22Rv1 (cell line): ENCODE measurements at regions not wholly inside any gene's neighbourhood (a gene's known extent, or its start where the extent isn't known, plus 50 kb on each side); places are given as distances from the start of the nearest gene placed in this dataset.

ENCODE experiments used
- H3K27ac ChIP-seq: fragments of 450-650 bp; 2 replicates; pipeline ENCODE4 v1.5.1; 2017
- CTCF ChIP-seq: fragments of 450-650 bp; IDR thresholded peaks from 2 replicates; pipeline ENCODE4 v1.5.1; 2017; ENCODE audit warnings: mild to moderate bottlenecking
- ZFX ChIP-seq: fragments of 450-650 bp; IDR thresholded peaks from 2 replicates; pipeline ENCODE4 v1.6.1; 2017; ENCODE audit warnings: antibody characterized with exemption, borderline replicate concordance

DNA sequence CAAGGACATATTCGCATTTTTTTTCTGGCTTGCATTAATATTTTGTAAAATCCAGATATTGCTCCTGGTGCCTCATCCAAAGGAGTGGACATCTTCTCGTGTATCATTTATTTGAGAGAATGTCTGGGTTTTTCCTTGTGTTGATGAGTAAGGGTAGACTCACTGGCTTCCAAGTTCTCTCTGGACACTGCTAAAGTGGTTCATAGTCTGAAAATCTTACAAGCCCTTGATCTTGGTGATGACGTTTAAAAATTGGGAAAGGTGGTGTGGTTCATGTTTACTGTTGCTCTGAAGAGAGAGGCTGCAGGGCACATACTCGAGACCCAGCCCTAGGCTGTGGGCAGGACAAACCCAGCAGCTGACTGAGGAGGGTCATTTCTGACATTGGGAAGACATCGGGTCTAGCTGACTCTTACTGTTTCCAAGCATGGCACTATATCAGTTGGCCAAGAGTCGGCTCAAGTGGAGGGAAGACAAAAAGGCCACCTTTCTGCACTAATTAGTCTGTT, 296.2 kb downstream of the LMX1A start:
- no peak for TF ChIP-seq CTCF
- no peak for TF ChIP-seq ZFX
- H3K27ac ChIP-seq = no peak overlapping the region

DNA sequence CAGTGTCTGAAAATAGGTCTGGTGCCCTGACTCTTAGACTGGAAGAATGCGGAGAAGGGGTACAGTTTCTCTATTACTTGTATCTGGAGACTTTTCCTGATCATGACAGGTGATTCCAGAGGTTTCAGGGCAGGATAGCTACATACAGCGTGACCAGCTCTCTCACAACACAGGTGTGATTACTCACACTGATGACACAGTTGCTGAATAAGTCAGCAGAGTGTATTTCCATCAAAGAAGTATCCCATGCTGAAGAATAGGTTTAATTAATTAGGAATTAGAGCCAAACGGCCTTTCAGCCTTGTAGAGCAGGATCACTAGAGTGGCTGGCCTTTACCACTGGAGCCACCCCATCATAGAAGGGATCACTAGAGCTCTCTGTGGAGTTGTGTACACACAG, 298.6 kb downstream of the LMX1A start:
- TF ChIP-seq ZFX = no peak
- TF ChIP-seq CTCF = no peak
- H3K27ac ChIP-seq = no peak overlapping the region

DNA sequence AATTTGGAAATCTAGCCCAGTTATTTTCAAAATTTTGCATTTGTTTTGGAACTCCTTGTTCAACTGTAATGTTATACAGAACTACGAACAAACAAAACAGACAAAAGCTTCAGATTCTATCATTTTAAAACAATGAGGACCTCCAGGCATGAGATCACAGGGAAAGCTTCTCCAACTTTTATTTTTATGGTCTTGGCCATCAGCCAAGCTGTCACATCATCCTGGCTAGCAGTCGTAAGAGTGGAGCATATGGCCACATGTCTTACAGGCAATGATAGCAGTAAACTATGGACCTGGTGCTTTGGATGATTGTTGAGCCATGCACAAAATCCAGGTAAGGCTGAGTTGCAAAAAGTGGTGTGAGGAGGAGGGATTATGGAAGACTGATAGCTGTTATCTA, 299.6 kb downstream of the LMX1A start:
- TF ChIP-seq ZFX = no peak
- TF ChIP-seq CTCF = no peak
- H3K27ac ChIP-seq = no peak overlapping the region

DNA sequence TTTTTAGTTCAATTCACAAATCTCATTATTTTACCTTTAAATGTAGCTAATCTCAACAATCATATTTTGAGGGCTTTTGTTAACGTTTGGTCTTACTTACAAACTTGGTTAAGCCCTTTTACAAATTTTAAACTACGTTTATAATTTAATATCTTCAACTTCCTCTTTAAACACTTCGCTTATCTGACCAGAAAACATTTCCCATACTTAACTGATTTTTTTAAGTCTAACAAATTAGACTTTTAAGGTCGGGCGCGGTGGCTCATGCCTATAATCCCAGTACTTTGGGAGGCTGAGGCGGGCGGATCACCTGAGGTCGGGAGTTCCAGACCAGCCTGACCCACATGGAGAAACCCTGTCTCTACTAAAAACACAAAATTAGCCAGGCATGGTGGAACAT, 300.9 kb downstream of the LMX1A start:
- no peak overlapping the region for H3K27ac ChIP-seq
- TF ChIP-seq CTCF = no peak

DNA sequence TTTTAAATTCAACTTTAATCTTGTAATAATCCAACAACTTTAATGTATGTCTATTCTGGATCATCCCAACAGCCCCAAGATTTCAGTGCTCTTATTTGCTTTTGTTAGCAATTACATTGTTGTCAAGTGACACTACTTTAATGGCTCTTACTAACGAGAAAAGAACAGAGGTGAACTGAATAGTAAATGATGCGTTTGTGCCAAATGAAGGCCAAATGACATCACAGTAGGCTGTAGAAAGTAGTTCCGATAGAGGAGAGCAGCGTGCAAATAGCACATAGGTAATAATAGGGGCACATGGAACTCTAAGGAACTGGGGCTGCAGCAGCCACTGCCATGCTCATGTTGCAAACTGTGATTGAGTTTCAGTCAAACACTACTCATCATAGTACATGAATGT, 301.9 kb downstream of the LMX1A start:
- TF ChIP-seq ZFX = no peak
- TF ChIP-seq CTCF = no peak
- H3K27ac ChIP-seq = no peak overlapping the region

DNA sequence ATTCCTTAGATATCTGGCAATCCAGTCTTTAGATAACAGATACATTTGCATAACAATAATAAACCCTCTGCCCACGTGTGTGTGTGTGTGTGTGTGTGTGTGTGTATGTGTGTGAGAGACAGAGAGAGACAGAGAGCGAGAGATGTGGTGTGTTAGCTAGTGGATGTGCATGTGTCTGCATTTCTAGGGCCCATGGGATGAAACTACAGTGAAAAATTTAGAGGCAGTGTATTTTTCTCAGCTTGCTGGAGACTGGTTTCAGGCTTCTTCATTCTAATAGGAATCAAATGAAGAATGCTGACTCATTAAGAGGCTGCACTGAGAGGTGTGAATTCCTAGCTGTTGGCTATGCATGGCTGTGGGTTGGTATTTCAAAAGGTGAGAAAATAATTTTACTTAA, 303.2 kb downstream of the LMX1A start:
- TF ChIP-seq CTCF = no peak
- no peak for TF ChIP-seq ZFX
- H3K27ac ChIP-seq = no peak overlapping the region

GRCh38 chr1:165052936-165053335, 303.6 kb downstream of the LMX1A start:
- no peak overlapping the region for H3K27ac ChIP-seq
- no peak for TF ChIP-seq ZFX
- no peak for TF ChIP-seq CTCF
